OCI-LY7 (cell line): ENCODE measurements at regions not wholly inside any gene's neighbourhood (a gene's known extent, or its start where the extent isn't known, plus 50 kb on each side); places are given as distances from the start of the nearest gene placed in this dataset.

ENCODE experiments used
- BruUV-seq: library from RNA; stranded (reverse); fragments of 400-500 nt; replicated peaks from 2 replicates; lab custom pipeline; 2021; lab: Mats Ljungman, UMichigan
- CTCF ChIA-PET: fragments of 300-600 bp; sonication (Branson Sonifier 250); formaldehyde crosslinking; loops from one replicate; lab custom pipeline; 2022; ENCODE audit warnings: antibody characterized with exemption; ENCODE audit not compliant: unreplicated experiment; lab: Charles Lee
- POLR2A ChIA-PET: fragments of 300-600 bp; sonication (Branson Sonifier 250); formaldehyde crosslinking; loops from one replicate; lab custom pipeline; 2022; ENCODE audit warnings: antibody characterized with exemption; lab: Charles Lee
- DNase-seq: peaks from one replicate; pipeline ENCODE4 v3.0.0-alpha.2; 2015; ENCODE audit warnings: low spot score
- H2AFZ ChIP-seq: fragments of 200-600 bp; sonication (generic), shearing (Covaris generic); 2 replicates; pipeline ENCODE4 v1.6.1; 2014; ENCODE audit warnings: mild to moderate bottlenecking, antibody characterized with exemption, low read length, moderate library complexity
- H3K27ac ChIP-seq: fragments of 200-600 bp; sonication (generic); 2 replicates; pipeline ENCODE4 v1.5.1; 2014; ENCODE audit warnings: mixed run types, low read depth, mild to moderate bottlenecking, moderate library complexity, low read length, inconsistent platforms; ENCODE audit not compliant: poor library complexity, severe bottlenecking
- H3K36me3 ChIP-seq: fragments of 200-600 bp; sonication (generic); 2 replicates; pipeline ENCODE4 v1.6.1; 2014; ENCODE audit warnings: mild to moderate bottlenecking, antibody characterized with exemption, low read length, moderate library complexity, mixed read lengths; ENCODE audit not compliant: insufficient read depth
- H3K4me1 ChIP-seq: fragments of 200-600 bp; sonication (generic); 2 replicates; pipeline ENCODE4 v1.5.1; 2014; ENCODE audit warnings: mild to moderate bottlenecking, low read length; ENCODE audit not compliant: insufficient read depth, poor library complexity, severe bottlenecking
- H3K4me2 ChIP-seq: fragments of 200-600 bp; sonication (generic); 2 replicates; pipeline ENCODE4 v1.6.1; 2014; ENCODE audit warnings: mild to moderate bottlenecking, low read length
- H3K4me3 ChIP-seq: fragments of 200-600 bp; sonication (generic); 2 replicates; pipeline ENCODE4 v1.5.1; 2014; ENCODE audit warnings: mild to moderate bottlenecking, low read depth, low read length; ENCODE audit not compliant: poor library complexity, severe bottlenecking
- H3K79me2 ChIP-seq: fragments of 200-600 bp; sonication (generic); 2 replicates; pipeline ENCODE4 v1.6.1; 2016; ENCODE audit warnings: low read depth, mild to moderate bottlenecking, low read length, moderate library complexity, mixed read lengths; ENCODE audit not compliant: insufficient read depth
- H3K9me2 ChIP-seq: fragments of 200-600 bp; sonication (generic); 2 replicates; pipeline ENCODE4 v1.6.1; 2016; ENCODE audit warnings: mild to moderate bottlenecking, low read length, mixed read lengths; ENCODE audit not compliant: insufficient read depth
- H3K9me3 ChIP-seq: fragments of 200-600 bp; sonication (generic); 2 replicates; pipeline ENCODE4 v1.6.1; 2014; ENCODE audit warnings: mild to moderate bottlenecking, mixed run types, low read length, mixed read lengths
- H4K20me1 ChIP-seq: fragments of 200-600 bp; sonication (generic); 2 replicates; pipeline ENCODE4 v1.6.1; 2014; ENCODE audit warnings: mild to moderate bottlenecking, antibody characterized with exemption, low read length, moderate library complexity, mixed read lengths; ENCODE audit not compliant: insufficient read depth
- CTCF ChIP-seq: fragments of 200-600 bp; sonication (generic); conservative IDR thresholded peaks from 2 replicates; pipeline ENCODE4 v1.5.1; 2014; ENCODE audit warnings: mild to moderate bottlenecking, antibody characterized with exemption, low read length, moderate library complexity, mixed read lengths
- EZH2phosphoT487 ChIP-seq: fragments of 200-600 bp; sonication (generic); IDR thresholded peaks from 2 replicates; pipeline ENCODE4 v1.6.1; 2018; ENCODE audit warnings: low read depth, borderline replicate concordance, mild to moderate bottlenecking, mixed run types, antibody characterized with exemption, low read length, moderate library complexity, mixed read lengths
- intact Hi-C: fragments of 100-400 bp; cut with micrococcal nuclease; formaldehyde crosslinking; loops from one replicate; pipeline ENCODE4 v1.10.0; 2022; ENCODE audit not compliant: unreplicated experiment

GRCh38 chr5:56301069-56301468 lies 67.9 kb upstream of the ANKRD55 start:
- ChIA-PET POLR2A (no interaction called here), CTCF (no interaction called here)
- no peak for DNase-seq
- H3K27ac ChIP-seq, result no peak overlapping the region
- no peaks in the 10 kb centered on the region for H3K4me1 ChIP-seq
- H3K4me2 ChIP-seq, result no peak overlapping the region
- no peak for TF ChIP-seq CTCF
- TF ChIP-seq EZH2phosphoT487, result no peak
- H4K20me1 ChIP-seq, result no peaks in the 10 kb centered on the region
- no peak overlapping the region for H2AFZ ChIP-seq
- no peak overlapping the region for H3K4me3 ChIP-seq
- no TSS peak for BruUV-seq
- H3K36me3 ChIP-seq, result no peaks in the 10 kb centered on the region
- no peaks in the 10 kb centered on the region for H3K9me3 ChIP-seq
- intact Hi-C loops, result no loop called here
- no peaks in the 10 kb centered on the region for H3K79me2 ChIP-seq
- H3K9me2 ChIP-seq, result no peaks in the 10 kb centered on the region

GRCh38 chr5:56299212-56299611 lies 66.1 kb upstream of the ANKRD55 start:
- ChIA-PET POLR2A (no interaction called here), CTCF (no interaction called here)
- TF ChIP-seq CTCF (no peak), EZH2phosphoT487 (no peak)
- no peaks in the 10 kb centered on the region for H4K20me1 ChIP-seq
- H3K9me3 ChIP-seq, result no peaks in the 10 kb centered on the region
- intact Hi-C loops, result no loop called here
- H3K27ac ChIP-seq, result no peak overlapping the region
- no peak for DNase-seq
- no peaks in the 10 kb centered on the region for H3K9me2 ChIP-seq
- no peak overlapping the region for H2AFZ ChIP-seq
- no peaks in the 10 kb centered on the region for H3K4me1 ChIP-seq
- no peaks in the 10 kb centered on the region for H3K79me2 ChIP-seq
- H3K36me3 ChIP-seq, result no peaks in the 10 kb centered on the region
- no peak overlapping the region for H3K4me2 ChIP-seq
- H3K4me3 ChIP-seq, result no peak overlapping the region
- BruUV-seq, result no TSS peak

GRCh38 chr5:56298336-56299090 lies 65.4 kb upstream of the ANKRD55 start:
- no peak for TF ChIP-seq EZH2phosphoT487
- TF ChIP-seq CTCF, result no peak
- H3K4me3 ChIP-seq, result no peak overlapping the region
- H2AFZ ChIP-seq, result no peak overlapping the region
- BruUV-seq, result no TSS peak
- no peaks in the 10 kb centered on the region for H3K9me3 ChIP-seq
- H3K4me1 ChIP-seq, result no peaks in the 10 kb centered on the region
- H3K27ac ChIP-seq, result no peak overlapping the region
- H3K9me2 ChIP-seq, result no peaks in the 10 kb centered on the region
- ChIA-PET POLR2A (no interaction called here), CTCF (no interaction called here)
- no peaks in the 10 kb centered on the region for H3K36me3 ChIP-seq
- no peak for DNase-seq
- H4K20me1 ChIP-seq, result no peaks in the 10 kb centered on the region
- H3K4me2 ChIP-seq, result no peak overlapping the region
- H3K79me2 ChIP-seq, result no peaks in the 10 kb centered on the region
- intact Hi-C loops, result no loop called here
